Occipital lobe (tissue), 1 donor: ENCODE measurements at regions not wholly inside any gene's neighbourhood (a gene's known extent, or its start where the extent isn't known, plus 50 kb on each side); places are given as distances from the start of the nearest gene placed in this dataset.
"Not testable (repeated sequence)": the region's sequence is repeated elsewhere in the genome, so short reads cannot be mapped to it uniquely, and the experiment has no call there.

ENCODE experiments used
- DNase-seq: peaks from one replicate; lab custom pipeline; 2025; lab: John Stamatoyannopoulos, UW

GRCh38 chr13:79874396-79875360, 393.7 kb downstream of the NDFIP2 start:
- no peak for DNase-seq

GRCh38 chr13:79871594-79871993, 390.6 kb downstream of the NDFIP2 start:
- no peak for DNase-seq

- DNase-seq: no peak
These were observed 389.8 kb downstream of the NDFIP2 start for GRCh38 chr13:79870766-79871165.

GRCh38 chr13:79870123-79870522, 389.2 kb downstream of the NDFIP2 start:
- no peak for DNase-seq

GRCh38 chr13:79869326-79869725, 388.4 kb downstream of the NDFIP2 start:
- no peak for DNase-seq

- DNase-seq: no peak
These were observed 386.3 kb downstream of the NDFIP2 start for GRCh38 chr13:79867254-79867653.

- DNase-seq: no peak
These were observed 385.5 kb downstream of the NDFIP2 start for GRCh38 chr13:79866436-79866835.

GRCh38 chr13:79862515-79862914, 381.6 kb downstream of the NDFIP2 start:
- no peak for DNase-seq

GRCh38 chr13:79861731-79862130, 380.8 kb downstream of the NDFIP2 start:
- no peak for DNase-seq

- no peak for DNase-seq
These were observed 379.8 kb downstream of the NDFIP2 start for GRCh38 chr13:79860791-79861190.

GRCh38 chr13:79859756-79860155, 378.8 kb downstream of the NDFIP2 start:
- no peak for DNase-seq

GRCh38 chr13:79853251-79853650, 372.3 kb downstream of the NDFIP2 start:
- no peak for DNase-seq

GRCh38 chr13:79851318-79851717, 370.4 kb downstream of the NDFIP2 start:
- DNase-seq: no peak

GRCh38 chr13:79847882-79848592, 367.1 kb downstream of the NDFIP2 start:
- DNase-seq: no peak

- no peak for DNase-seq
These were observed 365.4 kb downstream of the NDFIP2 start for GRCh38 chr13:79846386-79846785.

GRCh38 chr13:79837741-79838450, 356.9 kb downstream of the NDFIP2 start:
- DNase-seq: no peak

GRCh38 chr13:79836121-79836520, 355.2 kb downstream of the NDFIP2 start:
- DNase-seq: not testable (repeated sequence)

GRCh38 chr13:79834876-79835275, 353.9 kb downstream of the NDFIP2 start:
- no peak for DNase-seq

- DNase-seq: no peak
These were observed 353.0 kb downstream of the NDFIP2 start for GRCh38 chr13:79833991-79834390.

- no peak for DNase-seq
These were observed 350.6 kb downstream of the NDFIP2 start for GRCh38 chr13:79831556-79831955.

GRCh38 chr13:79830945-79831344, 350.0 kb downstream of the NDFIP2 start:
- no peak for DNase-seq

- DNase-seq: no peak
These were observed 349.5 kb downstream of the NDFIP2 start for GRCh38 chr13:79830426-79830825.
